A673 (cell line): ENCODE measurements at regions not wholly inside any gene's neighbourhood (a gene's known extent, or its start where the extent isn't known, plus 50 kb on each side); places are given as distances from the start of the nearest gene placed in this dataset.

Source experiments
- CTCF ChIP-seq: fragments of 300-800, 200-600 bp; sonication (generic); conservative IDR thresholded peaks from 2 replicates; pipeline ENCODE4 v1.5.1; 2017; ENCODE audit warnings: low read depth, mild to moderate bottlenecking, antibody characterized with exemption, low read length, moderate library complexity, mixed read lengths
- EZH2 ChIP-seq: fragments of 200-600 bp; sonication (generic); IDR thresholded peaks from 2 replicates; pipeline ENCODE4 v1.6.1; 2017; ENCODE audit warnings: borderline replicate concordance, low read depth, mild to moderate bottlenecking, mixed read lengths, antibody characterized with exemption, low read length; ENCODE audit not compliant: poor library complexity, severe bottlenecking

- TF ChIP-seq CTCF: no peak
- no peak for TF ChIP-seq EZH2
These were observed 53.7 kb upstream of the ZNF217 start for GRCh38 chr20:53647286-53647821.
